ENCODE measurements at regions not wholly inside any gene's neighbourhood (a gene's known extent, or its start where the extent isn't known, plus 50 kb on each side); places are given as distances from the start of the nearest gene placed in this dataset.

DNA sequence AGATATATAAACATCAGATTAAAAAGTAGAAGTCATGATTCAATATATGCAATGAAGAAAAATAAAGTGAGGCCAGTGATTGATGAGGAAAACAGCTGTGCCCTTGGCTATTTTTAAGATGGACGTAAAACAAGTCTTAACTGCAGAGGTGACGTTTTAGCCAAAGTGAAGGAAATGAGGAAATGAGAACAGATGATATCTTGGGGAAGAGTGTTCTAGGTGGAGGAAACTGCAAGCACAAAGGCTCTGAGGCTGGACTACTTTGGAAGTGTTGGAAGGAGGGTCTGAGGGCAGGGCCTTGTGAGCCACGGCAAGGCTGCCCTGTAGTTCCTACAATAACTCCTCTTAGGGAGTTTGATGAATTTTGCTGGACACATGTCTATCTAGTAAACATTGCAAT, 140.5 kb upstream of the AKR1E2 start:
- no peaks in the 10 kb centered on the region for H3K36me3 ChIP-seq (ENCODE audit: insufficient read depth, low read length)
- H3K27me3 ChIP-seq (ENCODE audit: insufficient read depth, low read length, poor library complexity) = no peaks in the 10 kb centered on the region
- H4K20me1 ChIP-seq (ENCODE audit: insufficient read depth, low read length) = no peaks in the 10 kb centered on the region
- H3K79me2 ChIP-seq (ENCODE audit: insufficient read depth, low read length) = no peaks in the 10 kb centered on the region
- TF ChIP-seq, protein P1, sequence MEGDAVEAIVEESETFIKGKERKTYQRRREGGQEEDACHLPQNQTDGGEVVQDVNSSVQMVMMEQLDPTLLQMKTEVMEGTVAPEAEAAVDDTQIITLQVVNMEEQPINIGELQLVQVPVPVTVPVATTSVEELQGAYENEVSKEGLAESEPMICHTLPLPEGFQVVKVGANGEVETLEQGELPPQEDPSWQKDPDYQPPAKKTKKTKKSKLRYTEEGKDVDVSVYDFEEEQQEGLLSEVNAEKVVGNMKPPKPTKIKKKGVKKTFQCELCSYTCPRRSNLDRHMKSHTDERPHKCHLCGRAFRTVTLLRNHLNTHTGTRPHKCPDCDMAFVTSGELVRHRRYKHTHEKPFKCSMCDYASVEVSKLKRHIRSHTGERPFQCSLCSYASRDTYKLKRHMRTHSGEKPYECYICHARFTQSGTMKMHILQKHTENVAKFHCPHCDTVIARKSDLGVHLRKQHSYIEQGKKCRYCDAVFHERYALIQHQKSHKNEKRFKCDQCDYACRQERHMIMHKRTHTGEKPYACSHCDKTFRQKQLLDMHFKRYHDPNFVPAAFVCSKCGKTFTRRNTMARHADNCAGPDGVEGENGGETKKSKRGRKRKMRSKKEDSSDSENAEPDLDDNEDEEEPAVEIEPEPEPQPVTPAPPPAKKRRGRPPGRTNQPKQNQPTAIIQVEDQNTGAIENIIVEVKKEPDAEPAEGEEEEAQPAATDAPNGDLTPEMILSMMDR (IDR thresholded peaks at IDR 0.05; ENCODE audit: borderline replicate concordance, extremely low read depth, low read length, poor library complexity, severe bottlenecking) = no peak
- TF ChIP-seq EZH2 (IDR thresholded peaks at IDR 0.05; ENCODE audit: borderline replicate concordance, low read depth, low read length, severe bottlenecking) = no peak
- H3K9me3 ChIP-seq (ENCODE audit: insufficient read depth, low read length, severe bottlenecking) = no peaks in the 10 kb centered on the region
- no peak for DNase-seq
- H3K4me2 ChIP-seq (ENCODE audit: insufficient read depth, low read length) = no peak overlapping the region
- no peak for ATAC-seq (ENCODE audit: insufficient read depth, low read depth)
- no peak overlapping the region for H3K27ac ChIP-seq (ENCODE audit: low read length)
- no peak overlapping the region for H3K4me3 ChIP-seq (ENCODE audit: low read depth in 1 of 2, low read length in 2 of 2)
- no peak overlapping the region for H2AFZ ChIP-seq (ENCODE audit: low read depth, low read length)
- H3K4me1 ChIP-seq (ENCODE audit: insufficient read depth, low read length) = peaks cover 10% of the 10 kb centered on the region
- H3K9ac ChIP-seq (ENCODE audit: low read depth, low read length) = no peak overlapping the region

DNA sequence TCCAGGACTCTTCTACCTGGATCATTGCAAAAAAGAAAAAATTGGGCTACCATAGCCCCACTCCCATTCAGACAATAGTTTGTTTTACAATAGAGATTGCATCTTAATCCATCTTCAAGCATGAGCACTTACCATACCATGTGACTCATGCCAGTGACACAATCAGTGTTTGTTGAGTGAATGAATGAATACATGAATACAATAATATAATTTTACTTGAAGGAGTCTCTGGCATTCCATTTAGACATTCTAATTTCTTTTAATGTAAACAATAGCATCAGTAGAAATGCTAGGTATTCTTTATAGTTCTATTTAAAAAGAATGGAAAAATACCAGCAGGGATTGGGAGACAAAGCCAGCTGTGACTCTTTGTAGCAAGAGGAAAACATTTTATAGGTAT, 141.6 kb upstream of the AKR1E2 start:
- ATAC-seq (ENCODE audit: insufficient read depth, low read depth) (no peak), DNase-seq (no peak)
- H3K27ac ChIP-seq (ENCODE audit: low read length) = no peak overlapping the region
- TF ChIP-seq, protein P1 (IDR thresholded peaks at IDR 0.05; ENCODE audit: borderline replicate concordance, extremely low read depth, low read length, poor library complexity, severe bottlenecking) = no peak
- TF ChIP-seq EZH2 (IDR thresholded peaks at IDR 0.05; ENCODE audit: borderline replicate concordance, low read depth, low read length, severe bottlenecking) = no peak
- no peaks in the 10 kb centered on the region for H3K36me3 ChIP-seq (ENCODE audit: insufficient read depth, low read length)
- H3K4me1 ChIP-seq (ENCODE audit: insufficient read depth, low read length) = peaks cover 10% of the 10 kb centered on the region
- H3K4me2 ChIP-seq (ENCODE audit: insufficient read depth, low read length) = no peak overlapping the region
- no peak overlapping the region for H3K9ac ChIP-seq (ENCODE audit: low read depth, low read length)
- H2AFZ ChIP-seq (ENCODE audit: low read depth, low read length) = no peak overlapping the region
- H3K4me3 ChIP-seq (ENCODE audit: low read depth in 1 of 2, low read length in 2 of 2) = no peak overlapping the region
- H4K20me1 ChIP-seq (ENCODE audit: insufficient read depth, low read length) = no peaks in the 10 kb centered on the region
- no peaks in the 10 kb centered on the region for H3K27me3 ChIP-seq (ENCODE audit: insufficient read depth, low read length, poor library complexity)
- H3K9me3 ChIP-seq (ENCODE audit: insufficient read depth, low read length, severe bottlenecking) = no peaks in the 10 kb centered on the region
- H3K79me2 ChIP-seq (ENCODE audit: insufficient read depth, low read length) = no peaks in the 10 kb centered on the region

DNA sequence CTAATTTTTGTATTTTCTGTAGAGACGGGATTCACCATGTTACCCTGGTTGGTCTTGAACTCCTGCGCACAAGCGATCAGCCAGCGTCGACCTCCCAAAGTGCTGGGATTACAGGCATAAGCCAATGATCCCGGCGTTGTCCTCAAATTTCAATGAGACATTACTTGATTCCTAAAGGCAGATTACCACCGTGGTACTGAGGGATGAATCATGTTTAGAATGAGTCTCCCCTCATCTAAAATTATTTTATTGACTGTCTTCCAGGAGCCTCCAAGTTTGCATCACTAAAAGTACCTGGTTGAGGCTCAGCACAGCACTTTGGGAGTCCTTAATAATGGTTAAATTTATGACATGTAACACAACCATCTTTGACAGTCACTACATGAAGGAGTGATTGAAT, 142.2 kb upstream of the AKR1E2 start:
- Histone ChIP-seq H3K27ac (ENCODE audit: low read length) (no peak overlapping the region), H3K9me3 (ENCODE audit: insufficient read depth, low read length, severe bottlenecking) (no peaks in the 10 kb centered on the region), H3K9ac (ENCODE audit: low read depth, low read length) (no peak overlapping the region), H4K20me1 (ENCODE audit: insufficient read depth, low read length) (no peaks in the 10 kb centered on the region), H2AFZ (ENCODE audit: low read depth, low read length) (no peak overlapping the region), H3K4me3 (ENCODE audit: low read depth in 1 of 2, low read length in 2 of 2) (no peak overlapping the region), H3K4me1 (ENCODE audit: insufficient read depth, low read length) (peaks cover 9% of the 10 kb centered on the region), H3K79me2 (ENCODE audit: insufficient read depth, low read length) (no peaks in the 10 kb centered on the region), H3K4me2 (ENCODE audit: insufficient read depth, low read length) (no peak overlapping the region), H3K27me3 (ENCODE audit: insufficient read depth, low read length, poor library complexity) (no peaks in the 10 kb centered on the region), H3K36me3 (ENCODE audit: insufficient read depth, low read length) (no peaks in the 10 kb centered on the region)
- no peak for ATAC-seq (ENCODE audit: insufficient read depth, low read depth)
- no peak for TF ChIP-seq EZH2 (IDR thresholded peaks at IDR 0.05; ENCODE audit: borderline replicate concordance, low read depth, low read length, severe bottlenecking)
- TF ChIP-seq, protein P1 (IDR thresholded peaks at IDR 0.05; ENCODE audit: borderline replicate concordance, extremely low read depth, low read length, poor library complexity, severe bottlenecking) = no peak
- no peak for DNase-seq

DNA sequence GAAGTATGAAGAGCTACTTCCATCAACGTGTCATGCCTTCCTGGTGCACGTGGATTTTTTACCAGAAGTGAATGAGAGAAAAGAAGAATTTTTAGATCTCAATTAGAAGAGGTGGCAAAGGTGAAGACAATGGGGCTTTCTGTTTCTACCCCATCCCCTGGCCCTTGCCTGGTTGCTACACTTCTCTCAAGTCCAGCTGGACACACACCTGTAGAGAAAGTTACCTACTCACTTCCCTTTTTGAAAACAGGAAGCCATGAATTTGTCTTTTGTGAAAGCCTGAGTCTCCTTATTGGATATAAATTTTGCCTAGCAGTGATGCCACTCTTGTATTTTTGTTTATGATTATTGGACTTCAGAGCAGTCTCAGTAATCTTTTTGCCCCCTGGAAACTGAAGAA, 142.9 kb upstream of the AKR1E2 start:
- DNase-seq (no peak), ATAC-seq (ENCODE audit: insufficient read depth, low read depth) (no peak)
- H3K79me2 ChIP-seq (ENCODE audit: insufficient read depth, low read length) = no peaks in the 10 kb centered on the region
- no peaks in the 10 kb centered on the region for H3K36me3 ChIP-seq (ENCODE audit: insufficient read depth, low read length)
- no peak overlapping the region for H3K4me2 ChIP-seq (ENCODE audit: insufficient read depth, low read length)
- H3K9me3 ChIP-seq (ENCODE audit: insufficient read depth, low read length, severe bottlenecking) = no peaks in the 10 kb centered on the region
- H3K9ac ChIP-seq (ENCODE audit: low read depth, low read length) = no peak overlapping the region
- no peak overlapping the region for H2AFZ ChIP-seq (ENCODE audit: low read depth, low read length)
- H3K4me3 ChIP-seq (ENCODE audit: low read depth in 1 of 2, low read length in 2 of 2) = no peak overlapping the region
- H4K20me1 ChIP-seq (ENCODE audit: insufficient read depth, low read length) = no peaks in the 10 kb centered on the region
- H3K4me1 ChIP-seq (ENCODE audit: insufficient read depth, low read length) = peaks cover 2% of the 10 kb centered on the region; the same call in 1 of the 2 replicates
- no peak overlapping the region for H3K27ac ChIP-seq (ENCODE audit: low read length)
- H3K27me3 ChIP-seq (ENCODE audit: insufficient read depth, low read length, poor library complexity) = no peaks in the 10 kb centered on the region
- no peak for TF ChIP-seq EZH2 (IDR thresholded peaks at IDR 0.05; ENCODE audit: borderline replicate concordance, low read depth, low read length, severe bottlenecking)
- TF ChIP-seq, protein P1 (IDR thresholded peaks at IDR 0.05; ENCODE audit: borderline replicate concordance, extremely low read depth, low read length, poor library complexity, severe bottlenecking) = no peak

All from DND-41 (cell line).